HL-60 (cell line): ENCODE measurements at regions not wholly inside any gene's neighbourhood (a gene's known extent, or its start where the extent isn't known, plus 50 kb on each side); places are given as distances from the start of the nearest gene placed in this dataset.

Experiments used
- DNase-seq, 2 experiments: peaks; one replicate each; pipeline ENCODE4 v3.0.0-alpha.2; 2010 to 2020; ENCODE audit warnings: low read depth in 1 of 2, low spot score in 1 of 2
- H3K27ac ChIP-seq: fragments of 250-450 bp; sonication (Bioruptor Pico); replicated peaks from 2 replicates; pipeline ENCODE4 v1.5.1; 2020; ENCODE audit warnings: mild to moderate bottlenecking, moderate library complexity
- H3K27me3 ChIP-seq: fragments of 250-450 bp; sonication (Bioruptor Pico); 2 replicates; pipeline ENCODE4 v1.5.1; 2021; ENCODE audit warnings: mild to moderate bottlenecking, moderate library complexity; ENCODE audit not compliant: insufficient read depth, poor library complexity, severe bottlenecking
- H3K4me3 ChIP-seq: replicated peaks from 2 replicates; pipeline ENCODE4 v1.5.1; 2011; ENCODE audit warnings: mild to moderate bottlenecking, control low read depth, low read length; ENCODE audit not compliant: insufficient read depth
- GABPA ChIP-seq: IDR thresholded peaks from 2 replicates; pipeline ENCODE4 v1.6.1; 2012; ENCODE audit warnings: low read depth
- POLR2AphosphoS5 ChIP-seq: IDR thresholded peaks from 2 replicates; pipeline ENCODE4 v1.6.1; 2012; ENCODE audit warnings: low read depth
- SPI1 ChIP-seq: IDR thresholded peaks from 2 replicates; pipeline ENCODE4 v1.6.1; 2012; ENCODE audit warnings: low read depth, mild to moderate bottlenecking, borderline replicate concordance
- TF ChIP-seq, protein P1 (sequence below): IDR thresholded peaks from one replicate; pipeline ENCODE4 v1.5.1; 2011; ENCODE audit warnings: low read length, control low read depth, inconsistent platforms; ENCODE audit not compliant: insufficient read depth
- TF ChIP-seq, protein P2 (sequence below): IDR thresholded peaks from 2 replicates; pipeline ENCODE4 v1.6.1; 2012; ENCODE audit warnings: low read depth; ENCODE audit not compliant: insufficient replicate concordance

DNA sequence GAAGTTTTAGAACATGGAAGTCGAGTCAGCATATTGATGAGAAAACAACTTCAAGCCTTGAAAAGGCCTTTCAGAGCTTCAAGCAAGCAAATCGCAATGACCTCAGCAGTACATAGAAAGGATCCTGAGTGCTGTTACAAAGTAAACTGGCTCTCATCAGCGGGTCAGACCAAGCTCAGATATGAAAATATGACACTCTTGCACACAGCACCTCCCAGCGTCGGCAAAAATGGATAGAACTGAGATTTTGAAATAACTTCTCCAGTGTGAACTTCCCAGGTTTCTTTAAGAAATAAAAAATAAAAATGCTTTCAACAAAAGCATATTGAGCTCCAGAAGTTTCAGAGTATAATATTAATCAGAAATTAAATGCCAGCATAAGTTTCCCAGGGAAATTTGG lies 296.9 kb downstream of the FBXO15 start:
- Histone ChIP-seq H3K4me3 (no peak overlapping the region), H3K27me3 (no peaks in the 10 kb centered on the region), H3K27ac (no peak overlapping the region)
- TF ChIP-seq, protein P1, sequence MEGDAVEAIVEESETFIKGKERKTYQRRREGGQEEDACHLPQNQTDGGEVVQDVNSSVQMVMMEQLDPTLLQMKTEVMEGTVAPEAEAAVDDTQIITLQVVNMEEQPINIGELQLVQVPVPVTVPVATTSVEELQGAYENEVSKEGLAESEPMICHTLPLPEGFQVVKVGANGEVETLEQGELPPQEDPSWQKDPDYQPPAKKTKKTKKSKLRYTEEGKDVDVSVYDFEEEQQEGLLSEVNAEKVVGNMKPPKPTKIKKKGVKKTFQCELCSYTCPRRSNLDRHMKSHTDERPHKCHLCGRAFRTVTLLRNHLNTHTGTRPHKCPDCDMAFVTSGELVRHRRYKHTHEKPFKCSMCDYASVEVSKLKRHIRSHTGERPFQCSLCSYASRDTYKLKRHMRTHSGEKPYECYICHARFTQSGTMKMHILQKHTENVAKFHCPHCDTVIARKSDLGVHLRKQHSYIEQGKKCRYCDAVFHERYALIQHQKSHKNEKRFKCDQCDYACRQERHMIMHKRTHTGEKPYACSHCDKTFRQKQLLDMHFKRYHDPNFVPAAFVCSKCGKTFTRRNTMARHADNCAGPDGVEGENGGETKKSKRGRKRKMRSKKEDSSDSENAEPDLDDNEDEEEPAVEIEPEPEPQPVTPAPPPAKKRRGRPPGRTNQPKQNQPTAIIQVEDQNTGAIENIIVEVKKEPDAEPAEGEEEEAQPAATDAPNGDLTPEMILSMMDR, result no peak
- TF ChIP-seq, protein P2, sequence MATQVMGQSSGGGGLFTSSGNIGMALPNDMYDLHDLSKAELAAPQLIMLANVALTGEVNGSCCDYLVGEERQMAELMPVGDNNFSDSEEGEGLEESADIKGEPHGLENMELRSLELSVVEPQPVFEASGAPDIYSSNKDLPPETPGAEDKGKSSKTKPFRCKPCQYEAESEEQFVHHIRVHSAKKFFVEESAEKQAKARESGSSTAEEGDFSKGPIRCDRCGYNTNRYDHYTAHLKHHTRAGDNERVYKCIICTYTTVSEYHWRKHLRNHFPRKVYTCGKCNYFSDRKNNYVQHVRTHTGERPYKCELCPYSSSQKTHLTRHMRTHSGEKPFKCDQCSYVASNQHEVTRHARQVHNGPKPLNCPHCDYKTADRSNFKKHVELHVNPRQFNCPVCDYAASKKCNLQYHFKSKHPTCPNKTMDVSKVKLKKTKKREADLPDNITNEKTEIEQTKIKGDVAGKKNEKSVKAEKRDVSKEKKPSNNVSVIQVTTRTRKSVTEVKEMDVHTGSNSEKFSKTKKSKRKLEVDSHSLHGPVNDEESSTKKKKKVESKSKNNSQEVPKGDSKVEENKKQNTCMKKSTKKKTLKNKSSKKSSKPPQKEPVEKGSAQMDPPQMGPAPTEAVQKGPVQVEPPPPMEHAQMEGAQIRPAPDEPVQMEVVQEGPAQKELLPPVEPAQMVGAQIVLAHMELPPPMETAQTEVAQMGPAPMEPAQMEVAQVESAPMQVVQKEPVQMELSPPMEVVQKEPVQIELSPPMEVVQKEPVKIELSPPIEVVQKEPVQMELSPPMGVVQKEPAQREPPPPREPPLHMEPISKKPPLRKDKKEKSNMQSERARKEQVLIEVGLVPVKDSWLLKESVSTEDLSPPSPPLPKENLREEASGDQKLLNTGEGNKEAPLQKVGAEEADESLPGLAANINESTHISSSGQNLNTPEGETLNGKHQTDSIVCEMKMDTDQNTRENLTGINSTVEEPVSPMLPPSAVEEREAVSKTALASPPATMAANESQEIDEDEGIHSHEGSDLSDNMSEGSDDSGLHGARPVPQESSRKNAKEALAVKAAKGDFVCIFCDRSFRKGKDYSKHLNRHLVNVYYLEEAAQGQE, result no peak
- TF ChIP-seq SPI1 (no peak), POLR2AphosphoS5 (no peak), GABPA (no peak)
- DNase-seq, result no peak

DNA sequence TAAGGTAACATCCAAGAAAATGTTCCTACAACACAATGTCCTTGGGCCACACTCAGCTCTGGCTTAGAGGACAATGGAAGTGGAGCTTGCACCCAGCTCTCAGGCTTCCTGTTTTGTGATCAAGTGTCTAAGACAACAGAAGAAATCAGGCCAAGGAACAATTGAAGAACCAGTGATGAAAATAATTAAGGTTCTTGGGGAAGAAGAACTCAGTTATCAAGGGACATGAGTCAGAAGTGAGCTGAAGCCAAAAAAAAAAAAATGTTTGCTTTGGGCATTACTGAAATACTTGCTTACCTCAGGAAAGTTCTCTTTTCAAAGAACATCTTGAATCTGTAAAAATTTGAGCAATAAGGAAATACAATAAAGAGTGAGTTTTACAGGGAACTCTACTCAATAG lies 299.0 kb downstream of the FBXO15 start:
- no peak for DNase-seq
- Histone ChIP-seq H3K4me3 (no peak overlapping the region), H3K27ac (no peak overlapping the region), H3K27me3 (no peaks in the 10 kb centered on the region)
- TF ChIP-seq, protein P1, result no peak
- TF ChIP-seq POLR2AphosphoS5 (no peak), SPI1 (no peak), GABPA (no peak)
- TF ChIP-seq, protein P2, result no peak

DNA sequence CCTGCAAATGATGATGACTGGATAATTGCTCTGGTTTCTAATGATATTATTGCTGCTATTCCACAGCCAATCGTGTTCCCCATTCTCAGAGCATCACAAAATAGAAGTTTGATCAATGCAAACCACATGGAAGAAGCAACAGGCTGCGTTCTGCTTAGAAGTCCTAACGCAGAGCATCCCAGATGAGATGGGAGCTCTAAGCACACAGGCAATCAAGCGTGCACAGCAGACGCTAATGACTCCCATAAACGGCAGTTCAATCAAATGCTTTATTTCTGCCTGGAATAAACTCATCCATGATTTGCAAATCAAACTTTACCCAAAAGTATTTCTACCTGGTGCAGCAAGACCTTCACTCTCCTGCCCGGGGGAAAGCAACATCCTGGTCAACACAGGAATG lies 304.2 kb downstream of the FBXO15 start:
- Histone ChIP-seq H3K4me3 (no peak overlapping the region), H3K27me3 (no peaks in the 10 kb centered on the region), H3K27ac (no peak overlapping the region)
- no peak for TF ChIP-seq SPI1
- no peak for TF ChIP-seq GABPA
- TF ChIP-seq, protein P1, result no peak
- no peak for TF ChIP-seq POLR2AphosphoS5
- TF ChIP-seq, protein P2, result no peak
- DNase-seq, result no peak
